DOHH2 (cell line): ENCODE measurements at regions not wholly inside any gene's neighbourhood (a gene's known extent, or its start where the extent isn't known, plus 50 kb on each side); places are given as distances from the start of the nearest gene placed in this dataset.

ENCODE experiments used
- CTCF ChIP-seq: fragments of 200-600 bp; sonication (generic); IDR thresholded peaks from one replicate; pipeline ENCODE4 v1.5.1; 2014; ENCODE audit warnings: antibody characterized with exemption, mild to moderate bottlenecking, low read depth, low read length; ENCODE audit not compliant: poor library complexity, severe bottlenecking
- EZH2phosphoT487 ChIP-seq: fragments of 200-600 bp; sonication (generic); IDR thresholded peaks from 2 replicates; pipeline ENCODE4 v1.6.1; 2017; ENCODE audit warnings: borderline replicate concordance, mild to moderate bottlenecking, antibody characterized with exemption, low read length, moderate library complexity, mixed read lengths

GRCh38 chr2:38233231-38233983 is 143.7 kb downstream of the ATL2 start:
- TF ChIP-seq CTCF (no peak), EZH2phosphoT487 (no peak)
